ENCODE measurements at regions not wholly inside any gene's neighbourhood (a gene's known extent, or its start where the extent isn't known, plus 50 kb on each side); places are given as distances from the start of the nearest gene placed in this dataset.

GRCh38 chr5:129821477-129822131 is 73.7 kb downstream of the MINAR2 start:
- H3K4me1 Mint-ChIP-seq (ENCODE audit: low read depth) = no peaks in the 10 kb centered on the region
- no peak overlapping the region for H3K4me3 Mint-ChIP-seq
- H3K9me3 Mint-ChIP-seq = peaks cover 12% of the 10 kb centered on the region
- no peaks in the 10 kb centered on the region for H3K27me3 Mint-ChIP-seq
- H3K36me3 Mint-ChIP-seq (ENCODE audit: low read depth) = no peaks in the 10 kb centered on the region
- no peak overlapping the region for H3K27ac Mint-ChIP-seq
- intact Hi-C loops (cut with micrococcal nuclease) = no loop called here

- H3K27me3 Mint-ChIP-seq = no peaks in the 10 kb centered on the region
- no peaks in the 10 kb centered on the region for H3K9me3 Mint-ChIP-seq
- no peak overlapping the region for H3K4me3 Mint-ChIP-seq
- H3K4me1 Mint-ChIP-seq (ENCODE audit: low read depth) = no peaks in the 10 kb centered on the region
- no peaks in the 10 kb centered on the region for H3K36me3 Mint-ChIP-seq (ENCODE audit: low read depth)
- intact Hi-C loops (cut with micrococcal nuclease) = no loop called here
- H3K27ac Mint-ChIP-seq = no peak overlapping the region
Observed at GRCh38 chr5:129830288-129830687, 74.0 kb upstream of the CHSY3 start.

GRCh38 chr5:129836321-129836720 is 67.9 kb upstream of the CHSY3 start:
- Mint-ChIP-seq H3K4me3 (no peak overlapping the region), H3K9me3 (peaks cover 6% of the 10 kb centered on the region), H3K4me1 (ENCODE audit: low read depth) (no peaks in the 10 kb centered on the region), H3K27me3 (no peaks in the 10 kb centered on the region), H3K36me3 (ENCODE audit: low read depth) (no peaks in the 10 kb centered on the region), H3K27ac (no peak overlapping the region)
- intact Hi-C loops (cut with micrococcal nuclease) = no loop called here

GRCh38 chr5:129844764-129845163 is 59.5 kb upstream of the CHSY3 start:
- no peaks in the 10 kb centered on the region for H3K4me1 Mint-ChIP-seq (ENCODE audit: low read depth)
- intact Hi-C loops (cut with micrococcal nuclease) = no loop called here

GRCh38 chr5:129852747-129853352 is 51.4 kb upstream of the CHSY3 start:
- Mint-ChIP-seq H3K27me3 (peaks cover 1% of the 10 kb centered on the region), H3K4me3 (no peak overlapping the region), H3K36me3 (ENCODE audit: low read depth) (no peaks in the 10 kb centered on the region), H3K4me1 (ENCODE audit: low read depth) (no peaks in the 10 kb centered on the region), H3K9me3 (no peaks in the 10 kb centered on the region), H3K27ac (no peak overlapping the region)
- intact Hi-C loops (cut with micrococcal nuclease) = loop anchor here (2.0 kb wide), 1 partner anchor 82 kb away; no protein-coding TSS in a partner anchor

More at GRCh38 chr5:129844764-129845163, 59.5 kb upstream of the CHSY3 start:
- H3K36me3 Mint-ChIP-seq (ENCODE audit: low read depth) = no peaks in the 10 kb centered on the region
- no peaks in the 10 kb centered on the region for H3K27me3 Mint-ChIP-seq
- H3K4me3 Mint-ChIP-seq = no peak overlapping the region
- H3K27ac Mint-ChIP-seq = no peak overlapping the region
- H3K9me3 Mint-ChIP-seq = no peaks in the 10 kb centered on the region

- Mint-ChIP-seq H3K27me3 (peaks cover 1% of the 10 kb centered on the region), H3K4me3 (no peak overlapping the region), H3K36me3 (ENCODE audit: low read depth) (no peaks in the 10 kb centered on the region), H3K27ac (no peak overlapping the region), H3K4me1 (ENCODE audit: low read depth) (no peaks in the 10 kb centered on the region), H3K9me3 (no peaks in the 10 kb centered on the region)
- intact Hi-C loops (cut with micrococcal nuclease) = loop anchor here (2.0 kb wide), 1 partner anchor 83 kb away; no protein-coding TSS in a partner anchor
Observed at GRCh38 chr5:129853588-129853987, 50.7 kb upstream of the CHSY3 start.
